Activated naive CD8-positive, alpha-beta T cell (primary cell): ENCODE measurements at regions not wholly inside any gene's neighbourhood (a gene's known extent, or its start where the extent isn't known, plus 50 kb on each side); places are given as distances from the start of the nearest gene placed in this dataset.
A peak's percentile ranks its signal among the peaks of the same experiment; 100 is the strongest.
"Not testable (repeated sequence)": the region's sequence is repeated elsewhere in the genome, so short reads cannot be mapped to it uniquely, and the experiment has no call there.

Experiments
- H3K27ac Mint-ChIP-seq: one replicate; pipeline ENCODE4 v1.8.0; 2021; ENCODE audit warnings: mixed read lengths
- H3K27me3 Mint-ChIP-seq: one replicate; pipeline ENCODE4 v1.8.0; 2021; ENCODE audit warnings: mixed read lengths
- H3K36me3 Mint-ChIP-seq: one replicate; pipeline ENCODE4 v1.8.0; 2021; ENCODE audit warnings: mixed read lengths
- H3K4me1 Mint-ChIP-seq: one replicate; pipeline ENCODE4 v1.8.0; 2021; ENCODE audit warnings: low read depth, mixed read lengths
- H3K4me3 Mint-ChIP-seq: one replicate; pipeline ENCODE4 v1.8.0; 2021; ENCODE audit warnings: mild to moderate bottlenecking, mixed read lengths
- H3K9me3 Mint-ChIP-seq: one replicate; pipeline ENCODE4 v1.8.0; 2021; ENCODE audit warnings: low read depth, mixed read lengths

DNA sequence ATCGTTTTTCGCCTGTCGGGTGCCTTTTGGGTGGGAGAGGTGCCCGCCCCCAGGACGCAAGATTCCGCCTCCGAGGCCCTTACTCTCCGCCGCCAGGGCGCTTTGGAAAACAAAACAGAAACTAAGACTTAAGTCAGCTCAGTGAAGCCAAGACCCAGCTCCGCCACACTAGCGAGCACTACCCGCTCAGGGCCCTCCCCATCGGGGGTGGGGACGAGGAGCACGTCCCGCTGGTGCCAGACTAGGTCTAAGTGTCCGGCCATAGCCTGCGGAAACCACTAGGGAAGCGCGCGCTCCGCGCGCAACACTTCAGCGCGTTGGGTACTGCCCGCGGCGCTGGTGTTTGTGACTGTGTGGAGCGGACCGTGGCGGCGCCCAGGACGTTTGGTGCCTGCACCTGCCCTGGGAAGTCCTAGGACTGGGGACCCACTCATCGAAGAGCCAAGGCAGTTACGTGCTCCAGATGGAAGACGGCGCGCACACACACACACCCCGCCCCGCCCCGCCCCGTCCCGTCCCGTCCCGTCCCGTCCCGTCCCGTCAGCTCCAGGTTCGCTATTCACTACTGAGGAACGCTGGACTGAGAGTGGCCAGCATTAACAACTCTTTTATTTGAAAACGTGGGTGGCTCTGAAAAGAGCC, 57.6 kb upstream of the BOLA1 start:
- not testable (repeated sequence) for H3K4me3 Mint-ChIP-seq, H3K27me3 Mint-ChIP-seq, H3K27ac Mint-ChIP-seq, H3K9me3 Mint-ChIP-seq, H3K36me3 Mint-ChIP-seq
- H3K4me1 Mint-ChIP-seq, result peaks cover 27% of the 10 kb centered on the region

DNA sequence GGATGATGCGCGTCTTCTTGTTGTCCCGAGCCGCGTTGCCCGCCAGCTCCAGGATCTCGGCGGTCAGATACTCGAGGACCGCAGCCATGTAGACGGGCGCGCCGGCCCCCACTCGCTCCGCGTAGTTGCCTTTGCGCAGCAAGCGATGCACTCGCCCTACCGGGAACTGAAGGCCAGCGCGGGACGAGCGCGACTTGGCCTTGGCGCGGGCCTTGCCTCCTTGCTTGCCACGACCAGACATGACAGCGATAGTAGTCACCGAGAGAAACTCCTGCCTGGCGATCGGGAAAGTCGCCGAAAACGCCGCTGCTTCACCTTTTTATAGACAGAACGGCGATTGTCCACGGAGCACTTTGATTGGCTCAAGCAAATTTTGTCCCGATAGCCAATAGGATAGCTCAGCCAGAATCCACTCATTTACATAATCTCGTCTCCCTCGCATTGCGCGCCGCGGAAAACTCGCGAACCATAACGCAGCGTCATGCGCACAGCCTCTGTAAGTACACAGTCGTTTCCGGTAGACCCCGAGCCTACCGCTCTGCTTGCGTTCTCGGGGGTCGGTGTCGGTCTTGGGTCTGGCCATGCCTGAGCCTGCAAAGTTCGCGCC, 56.8 kb upstream of the BOLA1 start:
- H3K27me3 Mint-ChIP-seq, H3K9me3 Mint-ChIP-seq, H3K4me3 Mint-ChIP-seq, H3K27ac Mint-ChIP-seq, H3K36me3 Mint-ChIP-seq: not testable (repeated sequence)
- H3K4me1 Mint-ChIP-seq, result peaks cover 36% of the 10 kb centered on the region

GRCh38 chr1:149843431-149844041, 55.8 kb upstream of the BOLA1 start:
- Mint-ChIP-seq H3K27me3 (no peaks in the 10 kb centered on the region), H3K9me3 (no peaks in the 10 kb centered on the region), H3K27ac (peak overlapping the region; percentile 96), H3K36me3 (peaks cover 7% of the 10 kb centered on the region), H3K4me3 (peak overlapping the region; percentile 93), H3K4me1 (peaks cover 44% of the 10 kb centered on the region)

GRCh38 chr1:149844101-149844500, 55.3 kb upstream of the BOLA1 start:
- H3K27me3 Mint-ChIP-seq, result no peaks in the 10 kb centered on the region
- H3K4me3 Mint-ChIP-seq, result peak overlapping the region; percentile 93
- H3K4me1 Mint-ChIP-seq, result peaks cover 50% of the 10 kb centered on the region
- H3K27ac Mint-ChIP-seq, result peak overlapping the region; percentile 96
- H3K9me3 Mint-ChIP-seq, result no peaks in the 10 kb centered on the region
- H3K36me3 Mint-ChIP-seq, result peaks cover 7% of the 10 kb centered on the region

DNA sequence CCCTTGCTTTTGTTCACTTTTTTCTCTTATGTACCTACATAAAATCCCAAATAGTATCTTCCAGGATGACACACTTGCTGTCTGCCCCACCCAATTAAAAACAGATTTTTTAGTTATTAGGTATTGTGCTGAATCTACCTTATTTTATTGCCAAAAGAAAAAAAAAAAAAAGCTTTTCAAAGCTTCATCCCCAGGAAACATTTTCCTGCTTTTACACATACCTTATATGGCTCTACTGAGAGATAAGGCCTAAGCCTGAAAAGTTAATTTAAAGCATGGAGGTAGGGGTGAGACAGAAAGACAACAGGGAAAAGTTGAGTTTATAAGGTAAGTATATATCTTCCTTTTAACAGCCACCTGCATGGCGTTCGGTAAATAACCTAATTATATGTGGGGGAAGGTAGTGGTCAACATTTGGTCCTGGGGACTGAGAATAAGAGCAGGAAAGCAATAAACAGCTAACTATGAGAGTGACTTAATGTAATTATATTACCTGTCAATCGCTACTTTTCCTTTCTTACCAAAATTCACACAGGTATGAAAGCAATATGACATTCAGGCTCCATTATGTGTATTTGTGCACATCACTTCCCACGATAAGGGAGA, 54.6 kb upstream of the BOLA1 start:
- H3K27me3 Mint-ChIP-seq, result no peaks in the 10 kb centered on the region
- H3K4me1 Mint-ChIP-seq, result peaks cover 57% of the 10 kb centered on the region
- no peaks in the 10 kb centered on the region for H3K9me3 Mint-ChIP-seq
- peaks cover 7% of the 10 kb centered on the region for H3K36me3 Mint-ChIP-seq
- peak overlapping the region; percentile 96 for H3K27ac Mint-ChIP-seq
- H3K4me3 Mint-ChIP-seq, result peak overlapping the region; percentile 93

- H3K4me3 Mint-ChIP-seq, result peak overlapping the region; percentile 93
- no peaks in the 10 kb centered on the region for H3K9me3 Mint-ChIP-seq
- H3K36me3 Mint-ChIP-seq, result peaks cover 7% of the 10 kb centered on the region
- no peaks in the 10 kb centered on the region for H3K27me3 Mint-ChIP-seq
- H3K4me1 Mint-ChIP-seq, result peaks cover 58% of the 10 kb centered on the region
- peak overlapping the region; percentile 96 for H3K27ac Mint-ChIP-seq
Observed at GRCh38 chr1:149845416-149845815, 54.0 kb upstream of the BOLA1 start.

- Mint-ChIP-seq H3K4me3 (peak overlapping the region; percentile 93), H3K27me3 (no peaks in the 10 kb centered on the region), H3K27ac (peak overlapping the region; percentile 96), H3K4me1 (peaks cover 58% of the 10 kb centered on the region), H3K36me3 (peaks cover 7% of the 10 kb centered on the region), H3K9me3 (no peaks in the 10 kb centered on the region)
Observed at GRCh38 chr1:149846042-149846441, 53.3 kb upstream of the BOLA1 start.

GRCh38 chr1:149846593-149847466, 52.5 kb upstream of the BOLA1 start:
- H3K4me3 Mint-ChIP-seq, result peak overlapping the region; percentile 54
- H3K36me3 Mint-ChIP-seq, result peaks cover 7% of the 10 kb centered on the region
- H3K9me3 Mint-ChIP-seq, result no peaks in the 10 kb centered on the region
- H3K27me3 Mint-ChIP-seq, result no peaks in the 10 kb centered on the region
- H3K4me1 Mint-ChIP-seq, result peaks cover 58% of the 10 kb centered on the region
- peak overlapping the region; percentile 47 for H3K27ac Mint-ChIP-seq

DNA sequence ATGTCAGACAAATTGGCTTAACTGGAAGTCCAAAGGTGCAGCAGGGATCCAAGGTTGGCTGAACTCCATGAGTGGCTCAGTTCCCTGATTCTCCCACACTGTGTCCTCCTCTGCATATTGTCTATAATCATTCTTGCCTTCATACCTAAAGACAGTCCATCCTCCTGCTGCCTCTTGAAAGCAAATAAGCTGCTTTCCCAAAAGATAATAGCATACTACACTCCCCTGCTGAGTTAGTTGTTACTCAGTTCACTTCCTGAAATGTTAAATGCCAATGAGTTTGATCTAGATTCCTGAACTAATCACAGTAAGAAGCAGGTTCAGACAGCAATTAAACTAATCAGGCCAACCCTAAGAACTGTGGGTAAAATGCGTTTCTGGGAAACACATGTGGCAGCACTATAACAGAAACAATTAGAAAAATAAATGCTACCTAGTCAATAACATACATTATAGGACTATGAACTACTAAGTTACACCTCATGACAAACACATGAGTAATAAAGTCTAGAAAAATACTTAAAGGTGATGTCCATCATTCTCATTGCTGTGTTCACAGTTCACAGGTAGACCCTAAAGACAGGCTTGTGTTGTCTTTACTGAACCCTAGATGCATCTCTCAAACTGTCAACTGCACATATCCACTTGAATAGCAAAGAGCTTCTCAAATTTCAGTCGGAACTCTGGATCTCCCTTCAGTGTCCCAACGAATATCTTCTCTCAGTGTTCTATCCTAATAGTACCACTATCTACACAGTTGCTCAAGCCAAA, 50.8 kb upstream of the BOLA1 start:
- H3K4me1 Mint-ChIP-seq, result peaks cover 58% of the 10 kb centered on the region

DNA sequence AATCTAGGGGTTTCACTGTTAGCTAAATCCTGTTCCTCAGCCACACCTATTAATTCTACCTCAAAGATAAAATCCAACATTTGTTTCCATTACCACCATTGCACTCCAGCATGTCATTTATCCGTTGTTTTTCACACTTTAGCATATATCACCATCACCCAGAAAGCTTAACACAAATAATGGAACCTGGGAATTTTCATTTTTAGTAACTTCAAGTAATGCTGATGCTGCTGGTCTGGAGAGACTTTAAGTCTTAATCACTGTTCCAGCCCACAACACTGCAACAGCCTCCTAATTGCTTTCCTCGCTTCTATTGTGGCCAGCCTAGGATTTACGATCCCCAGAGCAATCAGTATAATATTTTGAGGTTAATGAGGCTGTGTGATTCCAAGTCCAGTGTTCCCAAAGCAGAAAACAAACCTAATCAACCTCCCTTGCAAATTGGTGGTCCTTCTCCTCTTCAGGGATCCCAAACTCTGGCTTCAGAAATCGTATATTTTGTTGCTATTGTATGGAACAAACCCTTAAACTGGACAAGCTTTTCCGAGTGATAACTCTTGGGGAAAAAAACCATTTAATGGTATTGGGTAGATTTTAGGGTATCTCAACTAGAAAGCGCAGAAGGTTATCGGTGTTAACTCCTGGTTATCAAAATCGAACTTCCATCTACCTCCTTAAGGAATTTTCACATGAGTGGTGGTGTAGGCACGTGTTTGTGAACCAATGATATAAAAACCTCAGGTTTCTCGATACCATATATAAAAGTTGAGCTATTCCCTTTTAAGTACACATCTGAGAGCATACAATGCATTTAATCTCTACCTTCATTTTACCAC, 50.0 kb upstream of the BOLA1 start:
- Mint-ChIP-seq H3K4me1 (peaks cover 53% of the 10 kb centered on the region), H3K4me3 (peak overlapping the region; percentile 88), H3K36me3 (peaks cover 7% of the 10 kb centered on the region), H3K27me3 (no peaks in the 10 kb centered on the region), H3K27ac (peak overlapping the region; percentile 92), H3K9me3 (no peaks in the 10 kb centered on the region)

More for the DNA sequence above, 50.8 kb upstream of the BOLA1 start:
- H3K27ac Mint-ChIP-seq, result peak overlapping the region; percentile 92
- no peaks in the 10 kb centered on the region for H3K9me3 Mint-ChIP-seq
- H3K4me3 Mint-ChIP-seq, result peak overlapping the region; percentile 88
- peaks cover 7% of the 10 kb centered on the region for H3K36me3 Mint-ChIP-seq
- no peaks in the 10 kb centered on the region for H3K27me3 Mint-ChIP-seq
